ENCODE measurements at regions not wholly inside any gene's neighbourhood (a gene's known extent, or its start where the extent isn't known, plus 50 kb on each side); places are given as distances from the start of the nearest gene placed in this dataset.
A peak's percentile ranks its signal among the peaks of the same experiment; 100 is the strongest.

- Histone ChIP-seq H3K4me1 (ENCODE audit: control insufficient read depth, insufficient read depth, low read length) (no peaks in the 10 kb centered on the region), H3K4me3 (ENCODE audit: low read depth, low read length) (no peak overlapping the region), H3K27ac (ENCODE audit: extremely low read depth, low read depth, low read length) (no peak overlapping the region), H3K36me3 (ENCODE audit: control insufficient read depth in 2 of 2, insufficient read depth in 1 of 2, low read length in 2 of 2) (no peaks in the 10 kb centered on the region), H3K9me3 (ENCODE audit: control insufficient read depth, insufficient read depth, low read depth, low read length) (no peaks in the 10 kb centered on the region)
- no peak for TF ChIP-seq ZNF747 (tag by site-specific recombination; IDR thresholded peaks at IDR 0.05)
- peak; percentile 74 for TF ChIP-seq FEZF1 (tag by site-specific recombination; IDR thresholded peaks at IDR 0.05)
- no peak for TF ChIP-seq ZNF621 (tag by site-specific recombination; IDR thresholded peaks at IDR 0.05)
- TF ChIP-seq KLF16 (tag by site-specific recombination; IDR thresholded peaks at IDR 0.05): no peak
- no peak for TF ChIP-seq ZNF654 (tag by site-specific recombination; IDR thresholded peaks at IDR 0.05; ENCODE audit: low read depth)
- TF ChIP-seq ZNF324 (tag by site-specific recombination; IDR thresholded peaks at IDR 0.05): no peak
- no peak for TF ChIP-seq TCF7L2 (IDR thresholded peaks at IDR 0.05; ENCODE audit: borderline replicate concordance, low read depth, low read length)
- no peak for TF ChIP-seq OVOL3 (tag by site-specific recombination; IDR thresholded peaks at IDR 0.05)
- ChIA-PET CTCF (interaction anchor here (1.2 kb wide), 1 partner anchor 239 kb away, joined by 4 read pairs; no protein-coding TSS in a partner anchor), POLR2A (no interaction called here)
Measured at GRCh38 chr6:11411593-11411992, 126.0 kb upstream of the TMEM170B start.

GRCh38 chr6:11410539-11411307, 126.8 kb upstream of the TMEM170B start:
- H3K4me3 ChIP-seq (ENCODE audit: low read depth, low read length): no peak overlapping the region
- TF ChIP-seq ZNF501 (tag by site-specific recombination; IDR thresholded peaks at IDR 0.05) (no peak), ZBTB8A (tag by site-specific recombination; IDR thresholded peaks at IDR 0.05) (no peak), ZSCAN4 (tag by site-specific recombination; IDR thresholded peaks at IDR 0.05) (no peak), ZNF777 (tag by site-specific recombination; IDR thresholded peaks at IDR 0.05; ENCODE audit: borderline replicate concordance) (no peak), ZNF248 (tag by site-specific recombination; IDR thresholded peaks at IDR 0.05) (no peak), ZNF571 (tag by site-specific recombination; IDR thresholded peaks at IDR 0.05) (no peak), ZNF138 (tag by site-specific recombination; IDR thresholded peaks at IDR 0.05; ENCODE audit: borderline replicate concordance) (no peak)
- ChIA-PET POLR2A (no interaction called here), CTCF (interaction anchor here (0.9 to 1.2 kb wide), 4 partner anchors 14 to 238 kb away, joined by 3 to 4 read pairs (median 4); no protein-coding TSS in a partner anchor)
- H3K9me3 ChIP-seq (ENCODE audit: control insufficient read depth, insufficient read depth, low read depth, low read length): no peaks in the 10 kb centered on the region
- no peaks in the 10 kb centered on the region for H3K36me3 ChIP-seq (ENCODE audit: control insufficient read depth in 2 of 2, insufficient read depth in 1 of 2, low read length in 2 of 2)
- H3K4me1 ChIP-seq (ENCODE audit: control insufficient read depth, insufficient read depth, low read length): no peaks in the 10 kb centered on the region
- no peak overlapping the region for H3K27ac ChIP-seq (ENCODE audit: extremely low read depth, low read depth, low read length)

- Histone ChIP-seq H3K9me3 (ENCODE audit: control insufficient read depth, insufficient read depth, low read depth, low read length) (no peaks in the 10 kb centered on the region), H3K4me3 (ENCODE audit: low read depth, low read length) (no peak overlapping the region), H3K36me3 (ENCODE audit: control insufficient read depth in 2 of 2, insufficient read depth in 1 of 2, low read length in 2 of 2) (no peaks in the 10 kb centered on the region), H3K4me1 (ENCODE audit: control insufficient read depth, insufficient read depth, low read length) (no peaks in the 10 kb centered on the region), H3K27ac (ENCODE audit: extremely low read depth, low read depth, low read length) (no peak overlapping the region)
- TF ChIP-seq ZNF621 (tag by site-specific recombination; IDR thresholded peaks at IDR 0.05) (no peak), ZBTB44 (tag by site-specific recombination; IDR thresholded peaks at IDR 0.05) (no peak)
- ChIA-PET CTCF (interaction anchor here (0.6 to 1.5 kb wide), 2 partner anchors 9 to 147 kb away, joined by 3 to 4 read pairs; no protein-coding TSS in a partner anchor), POLR2A (no interaction called here)
Measured at GRCh38 chr6:11409371-11409770, 128.2 kb upstream of the TMEM170B start.
